ENCODE measurements at regions not wholly inside any gene's neighbourhood (a gene's known extent, or its start where the extent isn't known, plus 50 kb on each side); places are given as distances from the start of the nearest gene placed in this dataset.

- peak; percentile 14 for DNase-seq (ENCODE audit: low spot score)
- no peaks in the 10 kb centered on the region for H3K27me3 ChIP-seq (replicated peaks; ENCODE audit: insufficient read depth, low read depth, low read length, poor library complexity)
- ChIA-PET CTCF (no interaction called here), POLR2A (ENCODE audit: low non-redundant PET) (no interaction called here)
- intact Hi-C loops (cut with micrococcal nuclease; ENCODE audit: unreplicated experiment): no loop called here
- H3K27ac ChIP-seq (ENCODE audit: low read depth, low read length, poor library complexity, severe bottlenecking): no peak overlapping the region
- no peak for TF ChIP-seq CTCF (conservative IDR thresholded peaks at IDR 0.05; ENCODE audit: low read depth, low read length)
- TF ChIP-seq EZH2 (IDR thresholded peaks at IDR 0.05; ENCODE audit: borderline replicate concordance, low read depth, low read length, poor library complexity, severe bottlenecking): no peak
- peaks cover 7% of the 10 kb centered on the region for H3K9me3 ChIP-seq (ENCODE audit: low read depth, low read length, poor library complexity, severe bottlenecking)
- H3K4me3 ChIP-seq (ENCODE audit: low read depth, low read length, poor library complexity, severe bottlenecking): no peak overlapping the region
- H3K4me1 ChIP-seq (ENCODE audit: insufficient read depth, low read length, poor library complexity, severe bottlenecking): peaks cover 6% of the 10 kb centered on the region
- no TSS peak for BruUV-seq (replicated peaks)
- no peaks in the 10 kb centered on the region for H3K36me3 ChIP-seq (ENCODE audit: insufficient read depth, low read length, poor library complexity, severe bottlenecking)
Measured at GRCh38 chr3:190983875-190984274, 121.4 kb upstream of the GMNC start.

- no TSS peak for BruUV-seq (replicated peaks)
Measured at GRCh38 chr3:190973771-190974170, 111.3 kb upstream of the GMNC start.

GRCh38 chr3:190972840-190973270 is 110.4 kb upstream of the GMNC start:
- peak; percentile 58 for DNase-seq (ENCODE audit: low spot score)
- peaks cover 3% of the 10 kb centered on the region for H3K4me1 ChIP-seq (ENCODE audit: insufficient read depth, low read length, poor library complexity, severe bottlenecking)
- intact Hi-C loops (cut with micrococcal nuclease; ENCODE audit: unreplicated experiment): no loop called here
- H3K27ac ChIP-seq (ENCODE audit: low read depth, low read length, poor library complexity, severe bottlenecking): no peak overlapping the region
- no TSS peak for BruUV-seq (replicated peaks)
- CTCF ChIA-PET: no interaction called here
- TF ChIP-seq EZH2 (IDR thresholded peaks at IDR 0.05; ENCODE audit: borderline replicate concordance, low read depth, low read length, poor library complexity, severe bottlenecking) (no peak), CTCF (conservative IDR thresholded peaks at IDR 0.05; ENCODE audit: low read depth, low read length) (no peak)
- H3K9me3 ChIP-seq (ENCODE audit: low read depth, low read length, poor library complexity, severe bottlenecking): no peaks in the 10 kb centered on the region
- H3K27me3 ChIP-seq (replicated peaks; ENCODE audit: insufficient read depth, low read depth, low read length, poor library complexity): no peaks in the 10 kb centered on the region
- no peaks in the 10 kb centered on the region for H3K36me3 ChIP-seq (ENCODE audit: insufficient read depth, low read length, poor library complexity, severe bottlenecking)
- no peak overlapping the region for H3K4me3 ChIP-seq (ENCODE audit: low read depth, low read length, poor library complexity, severe bottlenecking)
- POLR2A ChIA-PET (ENCODE audit: low non-redundant PET): no interaction called here

More at GRCh38 chr3:190973771-190974170, 111.3 kb upstream of the GMNC start:
- H3K9me3 ChIP-seq (ENCODE audit: low read depth, low read length, poor library complexity, severe bottlenecking): no peaks in the 10 kb centered on the region
- no peaks in the 10 kb centered on the region for H3K36me3 ChIP-seq (ENCODE audit: insufficient read depth, low read length, poor library complexity, severe bottlenecking)
- peaks cover 2% of the 10 kb centered on the region for H3K4me1 ChIP-seq (ENCODE audit: insufficient read depth, low read length, poor library complexity, severe bottlenecking)
- H3K4me3 ChIP-seq (ENCODE audit: low read depth, low read length, poor library complexity, severe bottlenecking): no peak overlapping the region
- no peak overlapping the region for H3K27ac ChIP-seq (ENCODE audit: low read depth, low read length, poor library complexity, severe bottlenecking)
- no peaks in the 10 kb centered on the region for H3K27me3 ChIP-seq (replicated peaks; ENCODE audit: insufficient read depth, low read depth, low read length, poor library complexity)
- intact Hi-C loops (cut with micrococcal nuclease; ENCODE audit: unreplicated experiment): no loop called here
- TF ChIP-seq CTCF (conservative IDR thresholded peaks at IDR 0.05; ENCODE audit: low read depth, low read length) (no peak), EZH2 (IDR thresholded peaks at IDR 0.05; ENCODE audit: borderline replicate concordance, low read depth, low read length, poor library complexity, severe bottlenecking) (no peak)
- CTCF ChIA-PET: no interaction called here
- DNase-seq (ENCODE audit: low spot score): no peak
- POLR2A ChIA-PET (ENCODE audit: low non-redundant PET): no interaction called here

Data from A673 (cell line).